ENCODE measurements at regions not wholly inside any gene's neighbourhood (a gene's known extent, or its start where the extent isn't known, plus 50 kb on each side); places are given as distances from the start of the nearest gene placed in this dataset.

DNA sequence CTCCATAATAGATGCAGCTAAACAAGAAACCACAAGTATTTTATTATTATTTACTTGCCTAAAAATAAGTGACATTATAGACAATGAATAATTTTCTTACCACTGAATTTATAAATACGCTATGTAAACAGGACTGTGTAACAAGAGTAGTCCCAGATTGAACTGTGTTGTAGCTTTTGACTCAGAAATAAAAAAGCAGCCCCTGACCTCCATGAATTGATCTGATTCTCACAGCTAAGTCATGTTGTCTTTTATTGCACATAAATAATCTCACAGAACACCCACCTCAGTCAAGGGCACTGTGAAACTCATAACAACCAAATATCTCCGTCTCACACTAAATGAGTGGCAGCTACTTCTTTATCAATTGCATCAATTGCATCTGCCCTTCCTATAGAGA is 171.6 kb downstream of the TMX3 start:
- no peak for TF ChIP-seq CTCF (IDR thresholded peaks at IDR 0.05; ENCODE audit: control insufficient read depth, insufficient read depth, low read depth, low read length, missing control alignments)
- DNase-seq (ENCODE audit: low read depth), result no peak
- H3K4me3 ChIP-seq (ENCODE audit: control insufficient read depth, low read depth, low read length), result no peak overlapping the region

DNA sequence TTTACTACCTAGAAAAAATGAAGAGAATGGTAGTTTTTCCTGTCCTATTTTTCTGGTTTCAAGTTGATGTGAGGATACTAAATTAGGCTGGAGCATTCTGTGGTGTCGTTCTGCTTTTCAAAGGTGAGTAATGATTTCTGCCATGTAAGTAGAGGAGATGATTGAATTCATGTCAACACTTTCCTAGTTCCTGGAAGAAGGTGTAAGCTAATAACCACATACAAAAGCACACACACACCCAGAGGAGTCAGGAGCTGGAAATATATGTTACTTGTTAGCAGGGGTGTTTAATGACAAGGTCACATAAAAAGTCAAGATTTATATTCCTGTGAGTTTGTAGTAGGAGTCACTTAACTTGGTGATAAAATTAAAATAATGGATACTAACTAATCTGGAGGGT is 172.1 kb downstream of the TMX3 start:
- no peak for TF ChIP-seq CTCF (IDR thresholded peaks at IDR 0.05; ENCODE audit: control insufficient read depth, insufficient read depth, low read depth, low read length, missing control alignments)
- H3K4me3 ChIP-seq (ENCODE audit: control insufficient read depth, low read depth, low read length), result no peak overlapping the region
- no peak for DNase-seq (ENCODE audit: low read depth)

DNA sequence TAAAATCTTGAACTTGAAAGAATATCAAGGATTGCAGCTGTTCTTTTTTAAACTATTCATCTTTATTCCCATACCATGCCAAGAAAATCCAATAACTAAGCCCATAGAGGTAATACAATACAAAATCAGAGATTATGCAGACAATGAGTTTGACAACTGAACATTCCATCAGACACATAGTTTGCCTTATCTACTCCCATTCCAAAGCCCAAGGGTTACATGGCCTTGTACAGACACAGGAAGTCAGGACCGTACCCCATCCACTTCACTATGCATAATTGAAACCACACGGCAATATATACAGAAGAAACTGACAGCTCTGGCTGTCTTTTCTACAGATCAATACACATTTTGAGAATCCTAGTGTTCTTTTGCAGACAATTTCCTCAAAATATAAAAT is 181.3 kb downstream of the TMX3 start:
- TF ChIP-seq CTCF (IDR thresholded peaks at IDR 0.05; ENCODE audit: control insufficient read depth, insufficient read depth, low read depth, low read length, missing control alignments), result no peak
- no peak overlapping the region for H3K4me3 ChIP-seq (ENCODE audit: control insufficient read depth, low read depth, low read length)
- DNase-seq (ENCODE audit: low read depth), result no peak

- no peak for DNase-seq (ENCODE audit: low read depth)
- TF ChIP-seq CTCF (IDR thresholded peaks at IDR 0.05; ENCODE audit: control insufficient read depth, insufficient read depth, low read depth, low read length, missing control alignments), result no peak
- no peak overlapping the region for H3K4me3 ChIP-seq (ENCODE audit: control insufficient read depth, low read depth, low read length)
These were observed 182.5 kb downstream of the TMX3 start for GRCh38 chr18:68532328-68532885.

- DNase-seq (ENCODE audit: low read depth), result no peak
- no peak overlapping the region for H3K4me3 ChIP-seq (ENCODE audit: control insufficient read depth, low read depth, low read length)
- no peak for TF ChIP-seq CTCF (IDR thresholded peaks at IDR 0.05; ENCODE audit: control insufficient read depth, insufficient read depth, low read depth, low read length, missing control alignments)
These were observed 189.8 kb downstream of the TMX3 start for GRCh38 chr18:68525091-68525490.

DNA sequence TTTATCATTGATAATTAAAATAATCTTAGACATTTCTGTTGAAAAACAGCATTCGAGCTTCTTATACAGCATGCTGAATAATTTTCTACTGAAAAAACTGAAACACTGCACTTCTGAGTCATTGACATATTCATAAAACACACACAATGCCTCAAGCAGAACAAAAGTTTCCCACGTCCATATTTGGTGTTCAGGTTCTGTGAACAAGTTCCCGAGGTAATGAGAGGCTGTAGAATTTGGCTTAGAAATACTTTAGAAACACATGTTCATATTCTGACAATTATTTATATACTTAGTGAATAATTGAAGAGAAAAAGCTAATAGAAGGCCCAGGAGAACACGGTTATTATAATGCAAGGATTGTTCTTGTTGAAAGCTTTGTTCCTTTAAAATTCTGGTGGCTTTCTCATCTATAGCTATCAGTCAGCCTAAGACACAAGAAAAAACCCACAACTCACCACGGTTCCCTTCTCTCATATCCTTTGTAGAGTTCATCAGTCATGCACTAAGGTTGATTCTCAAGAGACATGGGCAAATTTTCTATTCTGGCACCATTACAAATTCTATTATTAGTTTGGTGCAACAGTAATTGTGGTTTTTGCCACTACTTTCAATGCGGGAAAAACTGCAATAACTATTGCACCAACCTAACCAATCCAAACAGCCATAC is 194.4 kb downstream of the TMX3 start:
- no peak for TF ChIP-seq CTCF (IDR thresholded peaks at IDR 0.05; ENCODE audit: control insufficient read depth, insufficient read depth, low read depth, low read length, missing control alignments)
- no peak overlapping the region for H3K4me3 ChIP-seq (ENCODE audit: control insufficient read depth, low read depth, low read length)
- DNase-seq (ENCODE audit: low read depth), result peak; percentile 17

Measured in AG09309 (cell line).